Ovary (tissue), 7 donors: ENCODE measurements at regions not wholly inside any gene's neighbourhood (a gene's known extent, or its start where the extent isn't known, plus 50 kb on each side); places are given as distances from the start of the nearest gene placed in this dataset.

Experiments used
- DNase-seq, 5 donors: peaks; one replicate each; pipeline ENCODE4 v3.0.0-alpha.2; 2019 to 2020
- H3K27ac ChIP-seq, 2 donors: fragments of 200-600 bp; one replicate each; pipeline versions ENCODE4 v1.5.1 to v1.8.0; 2019 to 2022
- H3K27me3 ChIP-seq: fragments of 200-600 bp; one replicate; pipeline ENCODE4 v1.8.0; 2022
- H3K36me3 ChIP-seq: fragments of 200-600 bp; sonication (generic); one replicate; pipeline ENCODE4 v1.5.1; 2019
- H3K4me1 ChIP-seq: one replicate; pipeline ENCODE4 v1.8.1; 2013; ENCODE audit warnings: mild to moderate bottlenecking, moderate library complexity; ENCODE audit not compliant: insufficient read depth
- H3K4me3 ChIP-seq: fragments of 200-600 bp; sonication (generic); one replicate; pipeline ENCODE4 v1.5.1; 2017
- H3K9me3 ChIP-seq, 2 donors: fragments of 200-600 bp in 1 of 2; sonication (generic) in 1 of 2; one replicate each; pipeline versions ENCODE4 v1.5.1 to v1.8.1; 2013 to 2019; ENCODE audit warnings: mild to moderate bottlenecking in 1 of 2, moderate library complexity in 1 of 2
- EP300 ChIP-seq: sonication (generic); formaldehyde crosslinking; IDR thresholded peaks from one replicate; pipeline ENCODE4 v1.6.1; 2017; ENCODE audit warnings: antibody characterized with exemption
- POLR2A ChIP-seq: fragments of 450-650 bp; IDR thresholded peaks from one replicate; pipeline ENCODE4 v1.6.1; 2017; ENCODE audit warnings: antibody characterized with exemption, mild to moderate bottlenecking, moderate library complexity
- WGBS, 3 donors: extraction: QIAGEN DNeasy Blood & Tissue Kit in 1 of 3; methylation state at CpG; one replicate each; pipeline versions ENCODE4 v1.1.5 to v1.1.7; 2013 to 2017; 5-methylcytosine and 5-hydroxymethylcytosine counted together
- intact Hi-C, 4 donors: fragments of 100-400 bp; cut with DNase I; formaldehyde crosslinking; loops; one replicate each; pipeline versions ENCODE4 v1.11.0 to v1.15.1; 2022 to 2023
- TF ChIP-seq, protein P1 (sequence below), 3 donors: fragments of 450-650 bp in 2 of 3; fragments of 200-600 bp in 1 of 3; IDR thresholded peaks; one replicate each; pipeline versions ENCODE4 v1.5.1 to v1.8.0; 2016 to 2022; ENCODE audit warnings: antibody characterized with exemption in 3 of 3, mild to moderate bottlenecking in 1 of 3
- donor health status: DM: no; HTN: no; CAD: no; lungs with moderate emphysema.
- donor health status: DM: no; HTN: no; CAD: no.
- donor health status: Bipolar disorder and iron deficiency.
- donor health status: DM: no; HTN: no; CAD: no.
- donor health status: DM: yes; HTN: yes; CAD: no.

DNA sequence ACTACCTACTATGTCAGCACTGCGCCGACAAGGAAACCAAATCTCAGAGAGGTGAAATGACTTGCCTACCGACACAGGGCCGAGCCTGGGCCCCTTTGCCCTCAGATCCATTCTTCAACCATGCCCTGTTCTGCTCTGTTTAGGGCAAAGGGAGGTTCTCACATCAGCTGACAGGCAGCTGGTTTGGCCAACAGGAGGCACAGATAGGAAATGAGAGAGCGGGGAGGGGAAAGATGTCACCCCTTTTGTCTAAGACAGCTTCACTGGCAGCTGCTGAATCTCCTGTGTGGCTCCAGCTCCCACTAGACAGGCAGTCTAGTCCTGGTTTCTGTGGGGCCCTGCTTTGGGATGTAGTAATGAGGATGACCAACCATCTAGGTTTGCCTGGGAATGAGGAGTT, 158.7 kb downstream of the TMEM200A start:
- no peak overlapping the region for H3K4me3 ChIP-seq
- 94 to 96% (median 95%) methylated on average over 5 of the region's 5 CpGs for WGBS, 3 donors
- no peak for DNase-seq
- H3K4me1 ChIP-seq: no peaks in the 10 kb centered on the region
- no peaks in the 10 kb centered on the region for H3K36me3 ChIP-seq
- no peak for TF ChIP-seq POLR2A
- TF ChIP-seq, protein P1, sequence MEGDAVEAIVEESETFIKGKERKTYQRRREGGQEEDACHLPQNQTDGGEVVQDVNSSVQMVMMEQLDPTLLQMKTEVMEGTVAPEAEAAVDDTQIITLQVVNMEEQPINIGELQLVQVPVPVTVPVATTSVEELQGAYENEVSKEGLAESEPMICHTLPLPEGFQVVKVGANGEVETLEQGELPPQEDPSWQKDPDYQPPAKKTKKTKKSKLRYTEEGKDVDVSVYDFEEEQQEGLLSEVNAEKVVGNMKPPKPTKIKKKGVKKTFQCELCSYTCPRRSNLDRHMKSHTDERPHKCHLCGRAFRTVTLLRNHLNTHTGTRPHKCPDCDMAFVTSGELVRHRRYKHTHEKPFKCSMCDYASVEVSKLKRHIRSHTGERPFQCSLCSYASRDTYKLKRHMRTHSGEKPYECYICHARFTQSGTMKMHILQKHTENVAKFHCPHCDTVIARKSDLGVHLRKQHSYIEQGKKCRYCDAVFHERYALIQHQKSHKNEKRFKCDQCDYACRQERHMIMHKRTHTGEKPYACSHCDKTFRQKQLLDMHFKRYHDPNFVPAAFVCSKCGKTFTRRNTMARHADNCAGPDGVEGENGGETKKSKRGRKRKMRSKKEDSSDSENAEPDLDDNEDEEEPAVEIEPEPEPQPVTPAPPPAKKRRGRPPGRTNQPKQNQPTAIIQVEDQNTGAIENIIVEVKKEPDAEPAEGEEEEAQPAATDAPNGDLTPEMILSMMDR (IDR thresholded peaks at IDR 0.05): no peak
- TF ChIP-seq EP300: no peak
- H3K27me3 ChIP-seq: no peaks in the 10 kb centered on the region
- intact Hi-C loops: no loop called here
- H3K27ac ChIP-seq: no peak overlapping the region
- no peaks in the 10 kb centered on the region for H3K9me3 ChIP-seq

DNA sequence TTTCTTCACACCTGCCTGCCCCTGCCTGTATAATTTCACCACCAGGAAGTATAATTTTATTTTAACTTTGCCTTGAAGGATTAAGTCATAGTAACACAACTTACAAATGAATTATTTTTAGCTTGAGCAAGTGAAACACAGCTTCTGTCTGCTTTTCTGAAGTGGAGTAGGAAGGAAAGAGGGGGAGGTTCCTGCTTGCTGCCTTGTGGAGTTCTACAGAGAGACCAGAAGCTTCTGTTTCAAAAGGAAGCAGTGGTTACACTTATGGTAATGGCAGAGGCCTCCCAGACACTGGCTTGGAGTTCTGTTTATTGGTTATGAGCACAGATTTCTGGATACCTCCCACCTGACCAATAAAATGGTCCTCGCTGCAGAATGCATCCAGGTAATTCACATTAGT, 159.6 kb downstream of the TMEM200A start:
- no peaks in the 10 kb centered on the region for H3K36me3 ChIP-seq
- no peak overlapping the region for H3K4me3 ChIP-seq
- TF ChIP-seq POLR2A: no peak
- TF ChIP-seq, protein P1 (IDR thresholded peaks at IDR 0.05): no peak
- TF ChIP-seq EP300: no peak
- H3K4me1 ChIP-seq: no peaks in the 10 kb centered on the region
- no peaks in the 10 kb centered on the region for H3K9me3 ChIP-seq
- no peak for DNase-seq
- intact Hi-C loops: no loop called here
- no peak overlapping the region for H3K27ac ChIP-seq
- H3K27me3 ChIP-seq: no peaks in the 10 kb centered on the region
- 85 to 91% (median 89%) methylated on average over 1 of the region's 1 CpG for WGBS, 3 donors

DNA sequence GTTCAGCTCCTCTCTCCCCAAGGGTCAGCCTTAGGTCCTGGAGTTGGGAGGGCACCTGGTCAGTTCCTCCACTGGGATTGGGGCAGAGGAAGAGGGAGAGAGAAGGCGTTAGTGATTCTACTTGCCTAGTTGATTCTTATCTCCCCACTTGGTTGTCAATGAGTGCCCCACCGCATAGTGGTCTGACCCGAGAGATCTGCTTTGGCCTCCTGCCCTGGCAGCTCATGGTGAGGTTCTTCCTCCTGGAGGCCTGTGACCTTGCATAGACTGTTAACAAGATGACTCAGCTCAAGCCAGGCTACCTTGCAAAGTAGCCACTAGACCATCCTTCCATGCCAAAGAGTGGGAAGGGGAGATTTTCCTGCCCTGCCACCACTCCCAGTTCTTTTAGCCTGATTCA, 160.6 kb downstream of the TMEM200A start:
- TF ChIP-seq, protein P1 (IDR thresholded peaks at IDR 0.05): no peak
- no peak for TF ChIP-seq POLR2A
- WGBS, 3 donors: 73 to 91% (median 90%) methylated on average over 3 of the region's 3 CpGs
- Histone ChIP-seq H3K27ac (no peak overlapping the region), H3K4me1 (no peaks in the 10 kb centered on the region), H3K9me3 (no peaks in the 10 kb centered on the region), H3K27me3 (no peaks in the 10 kb centered on the region), H3K36me3 (no peaks in the 10 kb centered on the region), H3K4me3 (no peak overlapping the region)
- DNase-seq: no peak
- intact Hi-C loops: no loop called here

- Histone ChIP-seq H3K4me3 (no peak overlapping the region), H3K9me3 (no peaks in the 10 kb centered on the region), H3K27ac (no peak overlapping the region), H3K27me3 (no peaks in the 10 kb centered on the region), H3K36me3 (no peaks in the 10 kb centered on the region), H3K4me1 (no peaks in the 10 kb centered on the region)
- TF ChIP-seq, protein P1 (IDR thresholded peaks at IDR 0.05): no peak
- TF ChIP-seq EP300: no peak
- no peak for TF ChIP-seq POLR2A
- DNase-seq: no peak
- WGBS, 3 donors: 43 to 67% (median 54%) methylated on average over 1 of the region's 1 CpG
- intact Hi-C loops: no loop called here
These were observed 161.4 kb downstream of the TMEM200A start for GRCh38 chr6:130527173-130527572.
